ENCODE measurements at regions not wholly inside any gene's neighbourhood (a gene's known extent, or its start where the extent isn't known, plus 50 kb on each side); places are given as distances from the start of the nearest gene placed in this dataset.

- H3K4me3 ChIP-seq: no peak overlapping the region
- H3K9me3 ChIP-seq (replicated peaks in 1 of 11): peaks cover 0 to 6% (median 5%) of the 10 kb centered on the region in 11 experiments; a peak in 9 of 22 replicates
- no peak overlapping the region for H3K9ac ChIP-seq
- no peak overlapping the region for H3K4me2 ChIP-seq
- H3K36me3 ChIP-seq: no peaks in the 10 kb centered on the region
- no peak for TF ChIP-seq Cebpa-rat (IDR thresholded peaks at IDR 0.05)
- no peak overlapping the region for H3K27ac ChIP-seq
- H3K27me3 ChIP-seq: peaks cover 0 to 10% (median 0%) of the 10 kb centered on the region in 11 experiments; a peak in 3 of 22 replicates
- no peaks in the 10 kb centered on the region for H3K4me1 ChIP-seq
- H4K20me1 ChIP-seq: no peaks in the 10 kb centered on the region; a peak in 2 of 22 replicates
Measured at GRCh38 chr10:43955978-43956377, 307.3 kb upstream of the ZNF32 start.

- Histone ChIP-seq H4K20me1 (no peaks in the 10 kb centered on the region; a peak in 1 of 22 replicates), H3K4me3 (no peak overlapping the region), H3K9me3 (replicated peaks in 1 of 11) (peaks cover 0 to 6% (median 5%) of the 10 kb centered on the region in 11 experiments; a peak in 10 of 22 replicates), H3K4me2 (no peak overlapping the region), H3K27ac (no peak overlapping the region), H3K36me3 (no peaks in the 10 kb centered on the region), H3K4me1 (peaks cover 0 to under 1% (median 0%) of the 10 kb centered on the region in 10 experiments; a peak in 1 of 20 replicates), H3K27me3 (peaks cover 0 to 1% (median 0%) of the 10 kb centered on the region in 11 experiments; a peak in 2 of 22 replicates), H3K9ac (no peak overlapping the region)
- TF ChIP-seq Cebpa-rat (IDR thresholded peaks at IDR 0.05): no peak
Measured at GRCh38 chr10:43955002-43955596, 306.4 kb upstream of the ZNF32 start.

GRCh38 chr10:43953672-43954071 lies 305.0 kb upstream of the ZNF32 start:
- Histone ChIP-seq H4K20me1 (no peaks in the 10 kb centered on the region; a peak in 1 of 22 replicates), H3K36me3 (no peaks in the 10 kb centered on the region), H3K4me3 (no peak overlapping the region), H3K27ac (no peak overlapping the region), H3K4me1 (peaks cover 0 to 11% (median 2%) of the 10 kb centered on the region in 10 experiments; a peak in 5 of 20 replicates), H3K27me3 (no peaks in the 10 kb centered on the region; a peak in 1 of 22 replicates), H3K9me3 (replicated peaks in 1 of 11) (peaks cover 0 to 6% (median 5%) of the 10 kb centered on the region in 11 experiments; a peak in 10 of 22 replicates), H3K9ac (no peak overlapping the region), H3K4me2 (no peak overlapping the region)
- TF ChIP-seq Cebpa-rat (IDR thresholded peaks at IDR 0.05): no peak

DNA sequence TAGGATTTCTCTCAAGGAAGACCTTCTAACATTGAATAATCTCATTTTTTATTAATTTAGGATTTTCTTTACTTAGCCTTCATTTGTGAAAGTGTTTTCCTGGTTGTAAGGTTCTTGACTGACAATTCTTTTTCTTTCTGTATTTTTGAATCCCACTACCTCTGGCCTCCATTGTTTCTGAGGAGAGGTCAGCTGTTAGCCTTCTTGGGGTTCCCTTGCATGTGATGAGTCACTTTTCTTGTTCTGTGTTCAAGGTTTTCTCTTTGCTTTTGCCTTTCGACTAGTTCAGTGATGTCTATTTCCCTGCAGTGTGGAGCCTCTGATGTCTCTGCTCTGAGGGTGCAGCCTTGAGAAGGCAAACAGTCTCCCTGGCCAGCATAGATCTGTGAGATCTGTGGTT lies 304.1 kb upstream of the ZNF32 start:
- Histone ChIP-seq H3K4me2 (no peak overlapping the region), H3K4me1 (peaks cover 0 to 11% (median 2%) of the 10 kb centered on the region in 10 experiments; a peak in 5 of 20 replicates), H3K36me3 (no peaks in the 10 kb centered on the region), H3K9me3 (replicated peaks in 1 of 11) (peaks cover 0 to 6% (median 5%) of the 10 kb centered on the region in 11 experiments; a peak in 10 of 22 replicates), H4K20me1 (no peaks in the 10 kb centered on the region; a peak in 1 of 22 replicates), H3K4me3 (no peak overlapping the region), H3K9ac (no peak overlapping the region), H3K27ac (no peak overlapping the region), H3K27me3 (no peaks in the 10 kb centered on the region)
- TF ChIP-seq Cebpa-rat (IDR thresholded peaks at IDR 0.05): no peak

DNA sequence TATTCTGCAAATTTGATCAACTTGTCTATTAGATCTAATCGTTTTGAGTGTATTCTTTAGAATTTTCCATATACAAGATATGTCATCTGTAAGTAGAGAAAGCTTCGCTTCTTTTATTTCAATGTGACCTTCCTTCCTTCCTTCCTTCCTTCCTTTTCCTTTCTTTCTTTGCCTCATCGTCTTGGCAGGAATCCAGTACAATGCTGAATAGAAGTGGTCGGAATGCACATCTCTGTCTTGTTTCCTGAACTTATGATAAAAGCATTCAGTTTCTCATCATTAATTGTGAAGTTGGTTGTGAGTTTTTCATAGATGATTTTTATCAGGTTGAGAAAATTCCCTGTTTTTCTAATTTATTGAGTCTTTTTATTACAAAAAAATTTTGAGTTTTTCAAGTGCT lies 300.7 kb upstream of the ZNF32 start:
- Histone ChIP-seq H3K4me2 (peak overlapping the region in 1 of 11 experiments; percentile 52; a peak in 1 of 22 replicates), H3K27ac (no peak overlapping the region), H3K4me3 (no peak overlapping the region), H3K9ac (no peak overlapping the region), H3K9me3 (replicated peaks in 1 of 11) (peaks cover 0 to 6% (median 5%) of the 10 kb centered on the region in 11 experiments; a peak in 9 of 22 replicates), H3K4me1 (peaks cover 3 to 20% (median 11%) of the 10 kb centered on the region in 10 experiments; a peak in 18 of 20 replicates), H4K20me1 (no peaks in the 10 kb centered on the region), H3K36me3 (no peaks in the 10 kb centered on the region), H3K27me3 (no peaks in the 10 kb centered on the region)
- TF ChIP-seq Cebpa-rat (IDR thresholded peaks at IDR 0.05): no peak

DNA sequence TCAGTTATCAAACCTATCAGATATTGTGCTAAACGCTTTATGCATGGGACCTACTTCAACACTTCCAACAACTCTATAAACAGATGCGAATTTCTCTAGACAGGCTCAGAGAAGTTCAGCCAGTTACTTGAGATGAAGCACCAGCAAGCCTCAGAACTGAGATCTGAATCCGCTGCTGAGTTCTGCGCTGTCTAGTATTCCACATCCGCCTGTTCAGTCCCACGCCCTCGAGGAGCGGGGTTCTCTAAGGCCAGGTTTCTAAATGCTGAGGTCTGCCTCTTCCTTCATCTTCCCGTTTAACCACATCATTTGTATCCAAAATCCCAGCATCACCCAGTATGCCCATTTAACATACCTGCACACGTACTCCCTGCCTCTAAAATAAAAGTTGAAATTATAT lies 297.8 kb upstream of the ZNF32 start:
- Histone ChIP-seq H3K27ac (no peak overlapping the region), H3K4me3 (no peak overlapping the region)

GRCh38 chr10:43945908-43946307 lies 297.2 kb upstream of the ZNF32 start:
- TF ChIP-seq Cebpa-rat (IDR thresholded peaks at IDR 0.05): no peak
- peak overlapping the region in 3 of 11 experiments; percentile 92 to 93 (median 92); a peak in 2 of 22 replicates for H3K4me2 ChIP-seq
- H3K4me1 ChIP-seq: peaks cover 17 to 52% (median 43%) of the 10 kb centered on the region in 10 experiments
- H3K9ac ChIP-seq: no peak overlapping the region
- H4K20me1 ChIP-seq: peaks cover 0 to 6% (median 0%) of the 10 kb centered on the region in 11 experiments; a peak in 2 of 22 replicates
- no peaks in the 10 kb centered on the region for H3K36me3 ChIP-seq
- no peak overlapping the region for H3K27ac ChIP-seq
- H3K4me3 ChIP-seq: no peak overlapping the region
- H3K27me3 ChIP-seq: no peaks in the 10 kb centered on the region
- H3K9me3 ChIP-seq (replicated peaks in 1 of 11): no peaks in the 10 kb centered on the region; a peak in 2 of 22 replicates

More for the DNA sequence above, 297.8 kb upstream of the ZNF32 start:
- Histone ChIP-seq H3K9me3 (replicated peaks in 1 of 11) (no peaks in the 10 kb centered on the region; a peak in 2 of 22 replicates), H3K4me2 (no peak overlapping the region), H4K20me1 (peaks cover 0 to 6% (median 0%) of the 10 kb centered on the region in 11 experiments; a peak in 2 of 22 replicates), H3K9ac (no peak overlapping the region), H3K27me3 (no peaks in the 10 kb centered on the region), H3K36me3 (no peaks in the 10 kb centered on the region), H3K4me1 (peaks cover 17 to 47% (median 37%) of the 10 kb centered on the region in 10 experiments)
- TF ChIP-seq Cebpa-rat (IDR thresholded peaks at IDR 0.05): no peak

- no peak overlapping the region for H3K27ac ChIP-seq
- H3K9me3 ChIP-seq (replicated peaks in 1 of 11): no peaks in the 10 kb centered on the region; a peak in 2 of 22 replicates
- no peaks in the 10 kb centered on the region for H3K27me3 ChIP-seq
- H3K36me3 ChIP-seq: no peaks in the 10 kb centered on the region
- H4K20me1 ChIP-seq: peaks cover 0 to 6% (median 0%) of the 10 kb centered on the region in 11 experiments; a peak in 2 of 22 replicates
- no peak for TF ChIP-seq Cebpa-rat (IDR thresholded peaks at IDR 0.05)
- peak overlapping the region in 7 of 11 experiments; percentile 75 to 94 (median 92); a peak in 7 of 22 replicates for H3K4me2 ChIP-seq
- H3K4me1 ChIP-seq: peaks cover 21 to 59% (median 50%) of the 10 kb centered on the region in 10 experiments
- no peak overlapping the region for H3K9ac ChIP-seq
- H3K4me3 ChIP-seq: no peak overlapping the region
Measured at GRCh38 chr10:43945094-43945730, 296.5 kb upstream of the ZNF32 start.

Measured in BLaER1 treated with 17β-estradiol and CSF1 and Interleukin-3, amounts not matched to agents 10 nM and 100 nM (cell line).